Stimulated activated naive CD8-positive, alpha-beta T cell treated with anti-CD3 and anti-CD28 coated beads, Interleukin-15, amount 100 ng/mL, for 72 hours (primary cell): ENCODE measurements at regions not wholly inside any gene's neighbourhood (a gene's known extent, or its start where the extent isn't known, plus 50 kb on each side); places are given as distances from the start of the nearest gene placed in this dataset.

Experiments
- ATAC-seq: fragments of 150-1000 bp; cut with Tn5 transposase; 2 replicates; pipeline ENCODE4 v1.10.0; 2021; ENCODE audit warnings: mild to moderate bottlenecking, moderate library complexity
- DNase-seq, 2 donors: peaks; one replicate each; pipeline ENCODE4 v3.0.0; 2021 to 2022
- H3K27ac Mint-ChIP-seq, 2 donors: one replicate each; pipeline ENCODE4 v1.8.0; 2022; ENCODE audit warnings: mild to moderate bottlenecking in 2 of 2, mixed read lengths in 2 of 2, moderate library complexity in 2 of 2
- H3K27me3 Mint-ChIP-seq: one replicate; pipeline ENCODE4 v1.8.0; 2022; ENCODE audit warnings: mixed read lengths
- H3K4me1 Mint-ChIP-seq: one replicate; pipeline ENCODE4 v1.8.0; 2022; ENCODE audit warnings: mild to moderate bottlenecking, mixed read lengths
- H3K4me3 Mint-ChIP-seq, 2 donors: one replicate each; pipeline ENCODE4 v1.8.0; 2022; ENCODE audit warnings: mild to moderate bottlenecking in 2 of 2, mixed read lengths in 2 of 2, moderate library complexity in 1 of 2
- H3K9me3 Mint-ChIP-seq, 2 donors: one replicate each; pipeline ENCODE4 v1.8.0; 2022; ENCODE audit warnings: mixed read lengths in 2 of 2

DNA sequence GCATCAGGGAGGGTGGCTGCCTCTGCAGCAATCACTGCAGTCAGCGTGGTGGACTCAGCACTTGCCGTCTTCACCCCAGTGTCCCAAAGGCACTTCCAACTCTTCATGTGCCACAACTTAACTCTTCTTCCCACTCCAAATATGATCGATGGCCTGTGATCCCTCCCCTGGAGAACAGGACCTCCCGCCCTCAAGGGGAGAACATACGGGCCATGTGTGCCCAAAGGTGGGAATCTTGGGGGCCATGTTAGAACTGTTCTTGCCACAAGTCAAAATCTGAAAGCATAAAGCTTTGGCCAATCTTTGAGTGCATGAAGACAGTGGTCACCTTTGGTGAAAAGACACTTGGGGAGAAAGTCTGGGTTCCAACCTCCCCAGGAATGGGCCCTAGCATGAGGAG is 368.5 kb upstream of the MGMT start:
- H3K4me1 Mint-ChIP-seq, result peaks cover 20% of the 10 kb centered on the region
- ATAC-seq (no peak), DNase-seq (no peak)
- H3K27ac Mint-ChIP-seq, result no peak overlapping the region
- H3K4me3 Mint-ChIP-seq, result no peak overlapping the region
- H3K9me3 Mint-ChIP-seq, result no peaks in the 10 kb centered on the region
- H3K27me3 Mint-ChIP-seq, result no peaks in the 10 kb centered on the region

DNA sequence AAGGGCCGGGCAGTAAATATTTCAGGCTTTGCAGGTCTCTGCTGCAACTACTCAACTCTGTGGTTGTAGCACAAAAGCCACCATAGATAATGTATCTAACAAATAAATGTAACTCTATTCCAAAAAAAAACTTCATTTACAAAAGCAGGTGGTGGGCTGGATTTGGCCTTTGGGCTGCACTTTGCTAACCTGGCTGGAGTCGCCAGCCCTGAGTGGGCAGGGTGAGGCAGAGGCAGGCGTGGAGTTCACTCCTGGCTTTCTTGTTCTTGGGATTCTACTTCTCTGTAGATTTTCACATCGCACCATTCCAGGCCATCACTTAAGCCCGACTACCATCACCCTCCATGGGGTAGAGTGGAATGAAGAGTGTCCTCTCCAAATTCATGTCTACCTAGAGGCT is 367.6 kb upstream of the MGMT start:
- Mint-ChIP-seq H3K27ac (no peak overlapping the region), H3K9me3 (no peaks in the 10 kb centered on the region), H3K4me3 (no peak overlapping the region), H3K27me3 (no peaks in the 10 kb centered on the region), H3K4me1 (peaks cover 28% of the 10 kb centered on the region)
- no peak for ATAC-seq
- DNase-seq, result no peak

DNA sequence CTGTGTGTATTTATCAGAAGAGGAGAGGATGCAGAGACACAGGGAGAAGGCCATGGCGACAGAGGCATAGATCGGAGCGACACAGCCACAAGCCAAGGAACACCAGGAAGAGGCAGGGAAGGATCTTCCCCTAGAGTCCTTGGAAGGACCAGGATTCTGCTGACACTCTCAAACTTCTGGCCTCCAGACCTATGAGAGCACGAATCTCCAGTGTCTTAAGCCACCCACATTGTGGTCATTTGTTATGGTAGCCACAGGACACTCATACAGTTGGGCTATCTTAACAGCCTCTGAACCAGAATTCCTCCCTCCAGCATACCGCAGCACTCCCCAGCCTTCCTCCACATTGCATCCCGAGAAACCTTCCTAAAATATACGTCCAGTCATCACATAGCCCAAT is 367.0 kb upstream of the MGMT start:
- Mint-ChIP-seq H3K27me3 (no peaks in the 10 kb centered on the region), H3K4me1 (peaks cover 33% of the 10 kb centered on the region), H3K27ac (no peak overlapping the region), H3K4me3 (no peak overlapping the region), H3K9me3 (no peaks in the 10 kb centered on the region)
- ATAC-seq (no peak), DNase-seq (no peak)

DNA sequence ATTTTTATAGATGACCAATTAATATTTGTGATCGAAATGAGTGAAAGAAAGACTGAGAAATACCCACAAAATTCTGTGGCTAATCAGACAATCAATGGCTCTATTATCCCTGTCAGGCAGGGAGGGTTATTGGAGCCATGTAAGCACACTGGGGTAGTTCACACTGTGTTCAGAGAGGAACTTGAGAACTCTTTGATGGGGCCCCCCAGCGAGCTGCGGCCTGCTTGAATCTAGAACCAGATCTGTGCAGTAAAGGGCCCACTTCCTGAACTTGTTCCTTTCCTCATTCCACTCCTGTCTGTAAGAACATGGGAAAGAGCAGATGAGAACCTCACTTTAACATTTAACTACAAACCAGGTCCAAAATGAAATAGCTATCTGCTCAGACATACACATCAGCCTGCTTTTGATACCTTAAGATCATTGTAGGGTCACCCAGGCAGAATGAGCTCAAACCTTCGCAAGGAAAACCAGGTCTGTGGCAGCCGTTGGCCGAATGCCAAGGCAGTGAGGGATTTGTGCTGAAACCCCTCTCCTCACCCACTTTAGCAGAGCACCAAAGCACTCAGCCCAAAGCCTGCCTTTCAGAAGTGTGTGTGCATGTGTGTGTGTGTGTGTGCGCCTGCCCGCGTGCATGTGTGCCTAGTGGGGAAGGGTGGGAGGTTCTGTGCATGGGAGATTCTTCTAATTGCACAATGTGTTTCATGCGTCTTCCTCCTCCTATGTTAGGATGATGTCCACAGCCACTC is 365.6 kb upstream of the MGMT start:
- DNase-seq (peak; percentile 16 to 18), ATAC-seq (peak; percentile 59)
- H3K4me1 Mint-ChIP-seq, result peaks cover 45% of the 10 kb centered on the region

DNA sequence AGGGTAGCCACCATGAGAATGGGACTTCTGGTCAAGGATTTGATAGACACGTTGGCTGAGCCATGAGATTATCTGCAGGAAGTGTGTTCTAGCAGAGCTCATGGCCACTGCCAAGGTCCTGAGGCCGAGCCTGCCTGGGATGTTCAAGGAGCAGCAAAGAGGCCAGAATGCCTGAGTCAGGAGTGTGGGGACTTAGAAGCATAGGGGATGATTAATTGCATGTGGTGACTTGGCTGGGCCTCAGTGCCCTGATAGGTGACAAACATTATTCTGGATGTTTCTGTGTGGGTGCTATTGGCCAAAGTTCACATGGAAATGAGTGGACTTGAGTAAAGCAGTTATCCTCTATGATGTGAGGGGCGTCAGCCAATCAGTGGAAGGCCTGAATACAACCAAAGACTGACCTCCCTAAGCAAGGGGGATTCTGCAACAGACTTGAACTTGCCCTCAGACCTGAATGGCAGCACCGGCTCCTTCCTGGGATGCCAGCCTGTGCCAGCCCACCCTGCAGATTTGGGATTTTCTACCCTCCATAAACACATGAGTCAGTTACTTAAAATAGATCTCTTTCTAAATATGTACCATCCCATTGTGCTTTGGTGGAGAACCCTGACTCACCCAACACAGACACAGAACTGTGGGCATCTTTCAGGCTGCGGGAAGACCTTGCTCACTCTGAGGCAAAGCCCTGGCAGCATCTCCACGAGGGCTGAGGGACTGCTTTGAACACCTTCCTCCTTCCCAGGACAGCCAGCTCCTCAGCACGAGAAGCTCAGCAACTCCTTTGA is 363.9 kb upstream of the MGMT start:
- Mint-ChIP-seq H3K4me3 (no peak overlapping the region), H3K27ac (peak overlapping the region in 1 of 2 donors; percentile 6), H3K9me3 (no peaks in the 10 kb centered on the region), H3K27me3 (no peaks in the 10 kb centered on the region), H3K4me1 (peaks cover 45% of the 10 kb centered on the region)
- ATAC-seq (no peak), DNase-seq (no peak)

More for the DNA sequence above, 365.6 kb upstream of the MGMT start:
- Mint-ChIP-seq H3K9me3 (no peaks in the 10 kb centered on the region), H3K27ac (peak overlapping the region; percentile 8 to 83), H3K4me3 (peak overlapping the region in 1 of 2 donors; percentile 21), H3K27me3 (no peaks in the 10 kb centered on the region)

DNA sequence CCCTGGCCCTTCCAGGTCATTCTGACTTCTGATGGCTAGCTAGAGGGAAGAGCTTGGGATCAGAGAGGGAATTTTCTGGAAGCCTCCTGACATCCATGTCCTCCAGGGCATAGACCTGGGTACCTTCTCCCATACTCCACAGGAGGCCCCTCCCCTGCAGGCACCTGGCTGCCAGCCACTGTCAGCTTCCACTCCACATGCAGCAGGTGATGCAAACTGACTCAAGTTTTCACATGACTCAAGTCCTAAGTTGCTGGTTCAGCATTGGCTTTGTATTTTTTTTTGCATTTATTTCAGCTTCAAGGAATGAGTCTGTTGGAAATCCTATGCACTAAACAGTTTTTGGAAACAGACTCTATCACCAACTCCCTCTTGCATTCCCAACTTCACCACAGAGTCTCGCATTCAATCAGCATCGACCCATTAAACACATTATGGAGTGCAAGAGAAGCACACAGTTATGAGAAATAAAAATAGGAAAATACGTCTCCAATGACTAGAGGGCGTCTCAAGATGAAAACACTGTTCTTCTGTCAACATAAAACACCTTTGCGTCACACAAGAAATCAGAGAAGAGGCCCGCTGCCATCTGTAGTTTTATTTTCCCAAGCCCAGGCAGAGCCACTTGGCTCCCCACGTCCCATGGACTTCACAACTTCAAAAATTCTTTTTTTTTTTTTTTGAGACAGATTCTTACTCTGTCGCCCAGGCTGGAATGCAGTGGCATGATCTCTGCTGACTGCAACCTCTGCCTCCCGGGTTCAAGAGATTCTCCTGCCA is 362.6 kb upstream of the MGMT start:
- Mint-ChIP-seq H3K27ac (peak overlapping the region; percentile 34 to 59), H3K9me3 (no peaks in the 10 kb centered on the region), H3K4me1 (peaks cover 52% of the 10 kb centered on the region), H3K27me3 (peaks cover 13% of the 10 kb centered on the region), H3K4me3 (no peak overlapping the region)
- DNase-seq, result no peak
- peak; percentile 42 for ATAC-seq

DNA sequence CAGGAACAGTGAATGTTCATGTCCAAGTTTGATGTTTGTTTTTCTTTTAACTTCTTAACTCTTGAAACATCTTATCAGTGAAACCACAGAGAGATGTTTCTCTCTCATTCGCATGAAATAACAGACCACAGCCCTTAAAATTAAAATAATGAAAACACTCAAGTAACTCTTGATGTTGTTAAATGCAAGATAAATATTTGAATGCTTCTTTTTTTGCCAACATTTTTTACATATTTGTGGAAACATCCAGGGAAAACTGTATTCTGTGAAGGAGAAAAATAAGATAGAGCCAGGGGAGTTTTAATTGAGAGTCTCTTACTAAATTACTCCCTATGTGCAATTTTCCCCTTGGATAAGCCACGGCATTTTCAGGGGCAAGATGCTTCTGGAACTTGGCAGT is 361.8 kb upstream of the MGMT start:
- Mint-ChIP-seq H3K27me3 (peaks cover 14% of the 10 kb centered on the region), H3K9me3 (no peaks in the 10 kb centered on the region), H3K27ac (peak overlapping the region in 1 of 2 donors; percentile 59), H3K4me1 (peaks cover 52% of the 10 kb centered on the region), H3K4me3 (no peak overlapping the region)
- DNase-seq (no peak), ATAC-seq (no peak)

DNA sequence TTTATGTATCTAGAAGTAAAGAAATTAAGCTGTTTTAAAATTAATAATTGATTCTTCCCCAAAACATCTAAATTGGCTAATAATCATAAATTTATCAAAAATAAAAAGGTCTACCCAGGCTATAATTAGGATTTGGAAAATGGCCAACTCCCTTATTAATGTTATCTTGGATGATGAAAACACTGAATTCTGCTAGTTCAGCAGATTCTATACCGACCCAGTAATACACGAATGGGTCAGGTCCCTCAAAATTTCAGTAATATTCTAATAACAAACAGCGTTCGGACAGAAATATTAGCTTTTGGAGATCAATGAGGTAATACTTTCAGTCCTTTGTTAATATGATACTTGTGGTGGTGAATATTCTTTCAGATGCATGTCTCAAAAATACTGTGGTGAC is 360.7 kb upstream of the MGMT start:
- Mint-ChIP-seq H3K4me3 (no peak overlapping the region), H3K4me1 (peaks cover 46% of the 10 kb centered on the region), H3K9me3 (no peaks in the 10 kb centered on the region), H3K27ac (no peak overlapping the region), H3K27me3 (peaks cover 14% of the 10 kb centered on the region)
- ATAC-seq (no peak), DNase-seq (no peak)

DNA sequence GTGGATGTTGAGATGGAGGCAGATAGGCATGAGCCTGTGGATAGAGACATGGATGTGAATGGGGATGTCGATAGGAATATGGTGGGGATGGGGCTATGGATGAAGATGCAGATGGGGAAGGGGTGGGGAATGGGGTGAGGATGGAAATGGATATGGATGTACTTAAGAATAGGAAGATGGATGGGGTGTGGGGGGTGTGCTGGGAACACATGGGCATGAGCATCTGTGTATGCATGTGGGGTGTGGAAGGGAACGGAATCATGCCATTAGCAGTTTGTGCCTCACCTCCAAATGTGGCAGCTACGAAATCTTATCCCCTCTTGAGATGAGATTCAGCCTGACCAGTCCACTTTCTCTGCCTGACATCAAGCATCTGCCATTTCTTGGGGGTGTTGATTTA is 359.5 kb upstream of the MGMT start:
- ATAC-seq, result no peak
- Mint-ChIP-seq H3K4me3 (no peak overlapping the region), H3K9me3 (no peaks in the 10 kb centered on the region), H3K27me3 (peaks cover 14% of the 10 kb centered on the region), H3K4me1 (peaks cover 35% of the 10 kb centered on the region), H3K27ac (no peak overlapping the region)
- no peak for DNase-seq

DNA sequence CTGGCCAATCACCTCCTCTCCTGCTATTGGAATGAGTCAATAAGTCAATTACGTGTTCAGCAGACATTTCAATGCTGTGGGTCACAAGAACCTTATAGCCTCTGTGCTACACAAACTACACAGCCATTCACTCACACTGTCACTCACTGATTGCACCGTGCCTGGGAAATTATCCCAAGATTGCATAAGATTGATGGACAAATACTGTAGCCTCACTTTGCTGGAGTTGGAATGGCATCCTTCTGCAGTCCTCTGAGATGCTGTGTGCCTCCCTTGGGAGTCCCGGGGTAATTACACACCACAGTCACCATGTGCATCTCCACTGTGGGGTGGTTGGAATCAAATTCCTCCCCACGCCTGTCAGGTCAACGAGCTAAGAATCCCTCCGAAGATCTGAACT is 358.7 kb upstream of the MGMT start:
- H3K4me3 Mint-ChIP-seq, result no peak overlapping the region
- DNase-seq (no peak), ATAC-seq (no peak)
- H3K4me1 Mint-ChIP-seq, result peaks cover 33% of the 10 kb centered on the region
- no peak overlapping the region for H3K27ac Mint-ChIP-seq
- H3K27me3 Mint-ChIP-seq, result peaks cover 14% of the 10 kb centered on the region
- no peaks in the 10 kb centered on the region for H3K9me3 Mint-ChIP-seq

DNA sequence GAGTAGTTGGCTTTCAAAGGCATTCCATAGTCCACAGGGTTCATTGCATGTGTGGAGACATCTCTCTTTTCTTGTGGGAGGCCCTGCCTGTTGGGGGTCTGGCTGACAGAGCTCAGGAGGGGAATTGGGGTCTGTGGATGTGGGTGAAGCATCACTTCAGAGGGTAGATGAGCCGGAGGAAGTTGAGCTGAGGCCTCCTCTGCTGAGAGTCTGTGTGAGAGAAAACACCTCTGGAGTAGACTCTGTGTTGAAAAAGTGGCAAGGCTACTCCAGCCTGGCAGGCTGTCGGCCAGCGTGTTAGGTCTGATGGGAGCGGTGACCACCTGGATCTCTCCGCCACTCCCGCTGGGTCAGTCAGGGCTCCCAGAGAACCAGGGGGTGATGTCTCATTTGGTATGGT is 358.0 kb upstream of the MGMT start:
- Mint-ChIP-seq H3K9me3 (no peaks in the 10 kb centered on the region), H3K27me3 (peaks cover 14% of the 10 kb centered on the region), H3K4me3 (no peak overlapping the region), H3K4me1 (peaks cover 29% of the 10 kb centered on the region), H3K27ac (no peak overlapping the region)
- ATAC-seq (no peak), DNase-seq (no peak)

DNA sequence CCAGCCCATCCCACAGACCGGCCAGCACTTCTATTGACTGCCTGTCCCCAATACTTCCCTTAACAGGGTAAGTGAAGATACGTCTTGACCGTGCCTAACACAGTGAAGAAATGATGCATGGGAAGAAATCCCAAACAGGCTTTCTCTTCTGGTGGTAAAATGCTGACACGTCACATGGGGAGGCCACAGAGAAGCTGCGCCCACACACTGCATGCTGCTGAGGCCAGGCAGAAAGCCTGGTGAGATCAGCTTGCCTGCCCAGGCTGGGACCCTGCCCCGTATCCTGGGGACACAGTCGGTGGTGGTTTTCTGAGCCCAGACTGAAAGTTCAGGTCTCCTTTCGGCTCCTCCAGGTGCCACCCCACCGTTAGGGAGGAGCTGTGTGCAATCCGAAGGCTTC is 356.3 kb upstream of the MGMT start:
- no peak overlapping the region for H3K4me3 Mint-ChIP-seq
- no peak overlapping the region for H3K27ac Mint-ChIP-seq
- ATAC-seq (no peak), DNase-seq (no peak)
- peaks cover 14% of the 10 kb centered on the region for H3K27me3 Mint-ChIP-seq
- H3K4me1 Mint-ChIP-seq, result peaks cover 12% of the 10 kb centered on the region
- no peaks in the 10 kb centered on the region for H3K9me3 Mint-ChIP-seq

DNA sequence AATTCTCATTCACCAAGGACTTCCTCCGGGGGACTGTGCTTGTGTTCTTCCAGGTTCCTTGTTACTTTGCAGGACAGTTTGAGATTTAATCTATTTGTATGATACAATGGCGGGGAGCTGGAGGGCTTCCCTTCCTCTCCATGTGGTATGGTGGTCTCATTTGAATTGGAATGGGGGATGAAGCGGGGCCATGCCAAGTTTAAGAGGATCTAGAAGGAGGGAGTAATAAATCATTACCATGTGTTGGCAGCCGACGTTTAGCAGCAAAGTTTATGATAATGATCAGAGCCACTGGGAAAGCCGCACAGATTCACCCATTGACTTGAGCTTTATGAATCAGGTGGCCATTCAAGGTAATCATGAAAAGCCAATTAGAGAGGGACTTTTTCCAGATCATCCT is 355.1 kb upstream of the MGMT start:
- Mint-ChIP-seq H3K27ac (no peak overlapping the region), H3K27me3 (peaks cover 14% of the 10 kb centered on the region), H3K9me3 (no peaks in the 10 kb centered on the region), H3K4me1 (peaks cover 8% of the 10 kb centered on the region), H3K4me3 (no peak overlapping the region)
- ATAC-seq (no peak), DNase-seq (no peak)

DNA sequence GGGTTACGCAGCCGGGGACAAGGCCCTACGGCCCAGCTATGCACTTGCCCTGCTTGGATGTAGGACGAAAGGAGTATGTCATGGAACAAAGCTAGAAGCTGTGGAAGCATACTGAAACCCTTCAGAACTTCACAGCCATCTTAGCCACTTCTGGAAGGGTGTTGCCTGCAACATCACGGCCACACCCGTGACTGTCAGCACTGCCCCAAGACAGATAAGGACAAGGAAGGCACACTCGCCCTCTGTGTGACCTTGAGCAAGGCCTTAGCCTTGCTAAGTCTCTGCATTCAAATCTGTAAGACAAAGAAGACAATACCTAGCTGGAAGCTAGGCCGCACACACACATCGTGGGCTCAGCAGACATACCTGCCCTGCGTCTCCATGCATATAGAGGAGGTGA is 352.5 kb upstream of the MGMT start:
- Mint-ChIP-seq H3K4me3 (no peak overlapping the region), H3K27me3 (no peaks in the 10 kb centered on the region), H3K9me3 (no peaks in the 10 kb centered on the region), H3K4me1 (no peaks in the 10 kb centered on the region), H3K27ac (no peak overlapping the region)
- ATAC-seq (no peak), DNase-seq (no peak)

DNA sequence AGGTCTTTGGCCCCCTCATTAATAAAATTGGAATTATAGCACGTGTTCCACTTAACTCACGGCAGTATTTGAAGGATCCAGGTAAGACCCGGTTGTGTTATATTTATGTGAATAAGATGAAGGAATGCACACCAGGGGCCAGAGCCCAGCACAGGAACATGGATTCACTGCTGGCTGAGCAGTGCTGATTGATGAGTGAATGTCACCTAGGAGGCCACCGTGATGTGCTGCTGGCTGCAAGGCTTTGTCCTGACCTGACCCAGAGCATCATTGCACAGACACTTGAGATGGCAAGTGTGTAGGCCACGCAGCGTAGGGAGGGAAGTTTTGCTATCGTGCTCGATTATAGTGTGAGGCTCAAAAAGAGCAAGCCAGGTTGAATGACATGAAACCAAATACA is 350.7 kb upstream of the MGMT start:
- no peak for ATAC-seq
- no peak overlapping the region for H3K4me3 Mint-ChIP-seq
- H3K27ac Mint-ChIP-seq, result peak overlapping the region in 1 of 2 donors; percentile 37
- no peaks in the 10 kb centered on the region for H3K9me3 Mint-ChIP-seq
- H3K4me1 Mint-ChIP-seq, result no peaks in the 10 kb centered on the region
- H3K27me3 Mint-ChIP-seq, result no peaks in the 10 kb centered on the region
- DNase-seq, result no peak

DNA sequence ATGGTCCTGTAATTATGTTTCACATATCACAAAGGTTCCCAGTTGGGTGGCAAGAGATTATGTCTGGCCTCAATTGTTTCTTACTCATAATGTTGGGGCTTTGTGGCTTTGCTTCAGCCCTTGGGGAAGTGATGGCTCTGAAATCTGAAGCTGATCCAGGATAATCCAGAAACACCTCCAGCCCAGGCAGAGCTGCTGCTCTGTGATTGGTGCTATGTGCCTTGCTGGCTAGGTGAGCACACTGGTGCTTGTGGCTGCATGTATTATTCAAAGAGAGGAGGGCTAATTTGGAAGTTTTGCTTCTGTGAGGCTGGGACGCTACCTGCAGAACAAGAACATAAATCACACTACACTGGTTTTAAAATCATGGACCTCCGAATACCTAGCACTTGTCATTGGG is 346.6 kb upstream of the MGMT start:
- Mint-ChIP-seq H3K9me3 (peaks cover 0 to under 1% of the 10 kb centered on the region in 2 donors), H3K4me1 (peaks cover 11% of the 10 kb centered on the region), H3K27me3 (no peaks in the 10 kb centered on the region), H3K4me3 (no peak overlapping the region), H3K27ac (no peak overlapping the region)
- DNase-seq, result no peak
- ATAC-seq, result no peak
